ENCODE measurements at regions not wholly inside any gene's neighbourhood (a gene's known extent, or its start where the extent isn't known, plus 50 kb on each side); places are given as distances from the start of the nearest gene placed in this dataset.

- no peak for DNase-seq (ENCODE audit: low read depth)
- TF ChIP-seq CTCF (IDR thresholded peaks at IDR 0.05; ENCODE audit: control insufficient read depth, insufficient read depth, low read depth, low read length, missing control alignments) = no peak
- H3K4me3 ChIP-seq (ENCODE audit: control insufficient read depth, low read depth, low read length) = no peak overlapping the region
Measured at GRCh38 chr3:31455524-31455923, 77.2 kb upstream of the STT3B start.

- H3K4me3 ChIP-seq (ENCODE audit: control insufficient read depth, low read depth, low read length) = no peak overlapping the region
- DNase-seq (ENCODE audit: low read depth) = no peak
- TF ChIP-seq CTCF (IDR thresholded peaks at IDR 0.05; ENCODE audit: control insufficient read depth, insufficient read depth, low read depth, low read length, missing control alignments) = no peak
Measured at GRCh38 chr3:31456373-31456772, 76.4 kb upstream of the STT3B start.

- no peak overlapping the region for H3K4me3 ChIP-seq (ENCODE audit: control insufficient read depth, low read depth, low read length)
- TF ChIP-seq CTCF (IDR thresholded peaks at IDR 0.05; ENCODE audit: control insufficient read depth, insufficient read depth, low read depth, low read length, missing control alignments) = no peak
- no peak for DNase-seq (ENCODE audit: low read depth)
Measured at GRCh38 chr3:31461426-31461825, 71.3 kb upstream of the STT3B start.

GRCh38 chr3:31462050-31462569 lies 70.6 kb upstream of the STT3B start:
- TF ChIP-seq CTCF (IDR thresholded peaks at IDR 0.05; ENCODE audit: control insufficient read depth, insufficient read depth, low read depth, low read length, missing control alignments) = no peak
- DNase-seq (ENCODE audit: low read depth) = no peak
- H3K4me3 ChIP-seq (ENCODE audit: control insufficient read depth, low read depth, low read length) = no peak overlapping the region

GRCh38 chr3:31465999-31466398 lies 66.7 kb upstream of the STT3B start:
- no peak overlapping the region for H3K4me3 ChIP-seq (ENCODE audit: control insufficient read depth, low read depth, low read length)
- no peak for TF ChIP-seq CTCF (IDR thresholded peaks at IDR 0.05; ENCODE audit: control insufficient read depth, insufficient read depth, low read depth, low read length, missing control alignments)
- DNase-seq (ENCODE audit: low read depth) = no peak

- no peak overlapping the region for H3K4me3 ChIP-seq (ENCODE audit: control insufficient read depth, low read depth, low read length)
- DNase-seq (ENCODE audit: low read depth) = no peak
- TF ChIP-seq CTCF (IDR thresholded peaks at IDR 0.05; ENCODE audit: control insufficient read depth, insufficient read depth, low read depth, low read length, missing control alignments) = no peak
Measured at GRCh38 chr3:31466866-31467265, 65.9 kb upstream of the STT3B start.

GRCh38 chr3:31468433-31468832 lies 64.3 kb upstream of the STT3B start:
- no peak overlapping the region for H3K4me3 ChIP-seq (ENCODE audit: control insufficient read depth, low read depth, low read length)
- no peak for TF ChIP-seq CTCF (IDR thresholded peaks at IDR 0.05; ENCODE audit: control insufficient read depth, insufficient read depth, low read depth, low read length, missing control alignments)
- DNase-seq (ENCODE audit: low read depth) = no peak
